SK-N-SH (cell line): ENCODE measurements at regions not wholly inside any gene's neighbourhood (a gene's known extent, or its start where the extent isn't known, plus 50 kb on each side); places are given as distances from the start of the nearest gene placed in this dataset.

Source experiments
- CTCF ChIA-PET: fragments of 300-600, 350-600 bp; formaldehyde crosslinking; extraction: SDS; loops from one replicate; lab custom pipeline; 2021; lab: Yijun Ruan, JAX
- POLR2A ChIA-PET: fragments of 350-600 bp; sonication (Branson Sonifier 250); formaldehyde crosslinking; extraction: SDS; loops from one replicate; lab custom pipeline; 2020; ENCODE audit warnings: antibody characterized with exemption, inconsistent platforms; lab: Yijun Ruan, JAX
- DNase-seq: peaks from one replicate; pipeline ENCODE4 v3.0.0; 2012
- H2AFZ ChIP-seq: fragments of 200-600 bp; sonication (generic); 2 replicates; pipeline ENCODE4 v1.8.1; 2016; ENCODE audit warnings: antibody characterized with exemption, mild to moderate bottlenecking, low read depth
- H3F3A ChIP-seq: fragments of 200-600 bp; sonication (generic); replicated peaks from 2 replicates; pipeline ENCODE3; 2016; ENCODE audit warnings: antibody characterized with exemption, mild to moderate bottlenecking; ENCODE audit not compliant: insufficient read depth
- H3K27ac ChIP-seq, 2 experiments: fragments of 200-500 bp in 1 of 2; fragments of 200-600 bp in 1 of 2; sonication (Bioruptor generic) in 1 of 2; sonication (generic), shearing (Covaris generic) in 1 of 2; 2 replicates each; pipeline versions ENCODE4 v1.5.1 to v1.6.1; 2014 to 2016; ENCODE audit warnings: low read depth in 2 of 2, inconsistent platforms in 1 of 2, low read length in 1 of 2, mild to moderate bottlenecking in 1 of 2, mixed read lengths in 1 of 2
- H3K27me3 ChIP-seq: fragments of 200-600 bp; sonication (generic), shearing (Covaris generic); 2 replicates; pipeline ENCODE4 v1.6.1; 2016; ENCODE audit warnings: mixed run types; ENCODE audit not compliant: insufficient read depth
- H3K36me3 ChIP-seq, 2 experiments: fragments of 200-500 bp in 1 of 2; fragments of 200-600 bp in 1 of 2; sonication (Bioruptor generic) in 1 of 2; sonication (generic) in 1 of 2; replicated peaks in 1 of 2; 2 replicates each; pipeline versions ENCODE3 to v1.5.1; 2014 to 2016; ENCODE audit warnings: low read length in 1 of 2, mild to moderate bottlenecking in 1 of 2; ENCODE audit not compliant: insufficient read depth in 2 of 2, control insufficient read depth in 1 of 2
- H3K4me1 ChIP-seq, 2 experiments: fragments of 200-500 bp in 1 of 2; fragments of 200-600 bp in 1 of 2; sonication (Bioruptor generic) in 1 of 2; sonication (generic), shearing (Covaris generic) in 1 of 2; 2 replicates each; pipeline versions ENCODE4 v1.5.1 to v1.6.1; 2014 to 2016; ENCODE audit warnings: low read depth in 1 of 2, low read length in 1 of 2, mixed run types in 1 of 2; ENCODE audit not compliant: insufficient read depth in 2 of 2, control insufficient read depth in 1 of 2
- H3K4me2 ChIP-seq: fragments of 200-600 bp; sonication (generic), shearing (Covaris generic); 2 replicates; pipeline ENCODE4 v1.6.1; 2017; ENCODE audit warnings: mixed run types
- H3K4me3 ChIP-seq, 2 experiments: fragments of 200-500 bp in 1 of 2; fragments of 200-600 bp in 1 of 2; sonication (Bioruptor generic) in 1 of 2; sonication (generic), shearing (Covaris generic) in 1 of 2; 2 replicates each; pipeline versions ENCODE4 v1.5.1 to v1.8.1; 2014 to 2016; ENCODE audit warnings: low read depth in 2 of 2, inconsistent platforms in 1 of 2, low read length in 1 of 2, mild to moderate bottlenecking in 1 of 2, mixed read lengths in 1 of 2, moderate library complexity in 1 of 2
- H3K79me2 ChIP-seq: fragments of 200-600 bp; sonication (generic); 2 replicates; pipeline ENCODE4 v1.8.1; 2017; ENCODE audit warnings: mild to moderate bottlenecking; ENCODE audit not compliant: insufficient read depth
- H3K9ac ChIP-seq: fragments of 200-600 bp; sonication (generic); 2 replicates; pipeline ENCODE4 v1.6.1; 2017; ENCODE audit warnings: mixed run types
- H3K9me2 ChIP-seq: fragments of 200-600 bp; sonication (generic); 2 replicates; pipeline ENCODE4 v1.6.1; 2017; ENCODE audit warnings: mixed run types
- H3K9me3 ChIP-seq: fragments of 200-600 bp; sonication (generic); 2 replicates; pipeline ENCODE4 v1.6.1; 2017; ENCODE audit warnings: mixed run types, mild to moderate bottlenecking, moderate library complexity
- H4K20me1 ChIP-seq: fragments of 200-600 bp; sonication (generic); 2 replicates; pipeline ENCODE4 v1.6.1; 2017; ENCODE audit warnings: mild to moderate bottlenecking, mixed run types; ENCODE audit not compliant: insufficient read depth
- CHD2 ChIP-seq: fragments of 150-350 bp; IDR thresholded peaks from 2 replicates; pipeline ENCODE4 v1.6.1; 2018; ENCODE audit warnings: low read length; ENCODE audit not compliant: partially characterized antibody
- FOXJ3 ChIP-seq: sonication (generic); formaldehyde crosslinking; IDR thresholded peaks from 2 replicates; pipeline ENCODE4 v1.5.1; 2020; ENCODE audit warnings: mild to moderate bottlenecking, missing genetic modification reagents
- GATA2 ChIP-seq: sonication (generic); formaldehyde crosslinking; IDR thresholded peaks from 2 replicates; pipeline ENCODE4 v1.5.0; 2020; ENCODE audit warnings: mild to moderate bottlenecking, missing genetic modification reagents
- MAX ChIP-seq: IDR thresholded peaks from 2 replicates; pipeline ENCODE4 v1.4.0; 2012; ENCODE audit warnings: low read depth
- MXI1 ChIP-seq: IDR thresholded peaks from 2 replicates; pipeline ENCODE4 v1.6.1; 2012; ENCODE audit warnings: mild to moderate bottlenecking, low read depth, low read length, improper control_type of control experiment
- NRF1 ChIP-seq: IDR thresholded peaks from 2 replicates; pipeline ENCODE4 v1.6.1; 2012; ENCODE audit warnings: low read depth, mild to moderate bottlenecking, low read length
- PBX3 ChIP-seq: IDR thresholded peaks from 2 replicates; pipeline ENCODE4; 2012
- RAD21 ChIP-seq: IDR thresholded peaks from 2 replicates; pipeline ENCODE4 v1.6.1; 2012; ENCODE audit warnings: mild to moderate bottlenecking, low read length
- REST ChIP-seq: IDR thresholded peaks from 2 replicates; pipeline ENCODE4 v1.6.1; 2012; ENCODE audit warnings: mild to moderate bottlenecking, low read depth, low read length, moderate library complexity
- TCF12 ChIP-seq: IDR thresholded peaks from 2 replicates; pipeline ENCODE4 v1.4.0; 2012
- USF1 ChIP-seq: IDR thresholded peaks from 2 replicates; pipeline ENCODE4 v1.4.0; 2012; ENCODE audit warnings: low read depth, borderline replicate concordance
- USF2 ChIP-seq: fragments of 150-350 bp; IDR thresholded peaks from 2 replicates; pipeline ENCODE4 v1.6.1; 2017; ENCODE audit warnings: antibody characterized with exemption, low read length, low read depth, borderline replicate concordance
- WGBS: methylation state at CpG from one replicate; pipeline ENCODE4 v1.1.6; 2017; ENCODE audit warnings: low lambda C conversion rate; 5-methylcytosine and 5-hydroxymethylcytosine counted together

- Histone ChIP-seq H3K9me3 (no peaks in the 10 kb centered on the region; the same call in 1 of the 2 replicates), H3K4me2 (no peak overlapping the region), H3K36me3 (no peaks in the 10 kb centered on the region), H3K9me2 (no peaks in the 10 kb centered on the region), H2AFZ (no peak overlapping the region; the same call in 1 of the 2 replicates), H3K9ac (no peak overlapping the region), H3K79me2 (no peaks in the 10 kb centered on the region), H3K27me3 (no peaks in the 10 kb centered on the region), H4K20me1 (no peaks in the 10 kb centered on the region), H3K4me3 (no peak overlapping the region), H3K4me1 (peaks cover 0 to 8% of the 10 kb centered on the region in 2 experiments; a peak in 1 of 4 replicates), H3F3A (no peaks in the 10 kb centered on the region), H3K27ac (no peak overlapping the region)
- DNase-seq: no peak
- ChIA-PET POLR2A (no interaction called here), CTCF (no interaction called here)
- TF ChIP-seq GATA2 (CRISPR knock-in tag): no peak
- TF ChIP-seq REST: no peak
- no peak for TF ChIP-seq TCF12
- TF ChIP-seq NRF1: no peak
- TF ChIP-seq FOXJ3: no peak
- no peak for TF ChIP-seq CHD2
- 15% methylated on average over 1 of the region's 1 CpG for WGBS
These were observed 434.8 kb downstream of the LMO4 start for GRCh38 chr1:87763483-87763882.

GRCh38 chr1:87765057-87765680 lies 436.5 kb downstream of the LMO4 start:
- H4K20me1 ChIP-seq: no peaks in the 10 kb centered on the region
- POLR2A ChIA-PET: no interaction called here

More at GRCh38 chr1:87765057-87765680, 436.5 kb downstream of the LMO4 start:
- no peaks in the 10 kb centered on the region for H3F3A ChIP-seq
- H3K27ac ChIP-seq: no peak overlapping the region
- H3K9me2 ChIP-seq: no peaks in the 10 kb centered on the region
- no peaks in the 10 kb centered on the region for H3K27me3 ChIP-seq
- TF ChIP-seq MXI1 (no peak), USF1 (no peak), MAX (no peak), PBX3 (no peak), REST (no peak), USF2 (no peak), RAD21 (no peak)
- TF ChIP-seq, all 33 proteins: peak for 0
- CTCF ChIA-PET: no interaction called here
- no peak overlapping the region for H3K9ac ChIP-seq
- peaks cover 0 to 8% of the 10 kb centered on the region in 2 experiments; a peak in 1 of 4 replicates for H3K4me1 ChIP-seq
- no peaks in the 10 kb centered on the region for H3K79me2 ChIP-seq
- 58% methylated on average over 6 of the region's 6 CpGs for WGBS
- DNase-seq: no peak
- no peak overlapping the region for H3K4me2 ChIP-seq
- no peak overlapping the region for H2AFZ ChIP-seq
- H3K4me3 ChIP-seq: no peak overlapping the region
- H3K36me3 ChIP-seq: no peaks in the 10 kb centered on the region
- H3K9me3 ChIP-seq: peaks cover 12% of the 10 kb centered on the region
